Activated naive CD8-positive, alpha-beta T cell treated with anti-CD3 and anti-CD28 coated beads, Interleukin-2, amount 50 U/mL, for 24 hours (primary cell): ENCODE measurements at regions not wholly inside any gene's neighbourhood (a gene's known extent, or its start where the extent isn't known, plus 50 kb on each side); places are given as distances from the start of the nearest gene placed in this dataset.
"Not testable (repeated sequence)": the region's sequence is repeated elsewhere in the genome, so short reads cannot be mapped to it uniquely, and the experiment has no call there.

Experiments
- ATAC-seq: fragments of 150-1000 bp; cut with Tn5 transposase; one replicate; pipeline ENCODE4 v1.10.0; 2021
- DNase-seq: peaks from one replicate; pipeline ENCODE4 v3.0.0; 2021
- H3K27ac Mint-ChIP-seq: one replicate; pipeline ENCODE4 v1.8.0; 2021; ENCODE audit warnings: mild to moderate bottlenecking, mixed read lengths
- H3K27me3 Mint-ChIP-seq: one replicate; pipeline ENCODE4 v1.8.0; 2021; ENCODE audit warnings: mixed read lengths
- H3K36me3 Mint-ChIP-seq: one replicate; pipeline ENCODE4 v1.8.0; 2021; ENCODE audit warnings: low read depth, mixed read lengths
- H3K4me1 Mint-ChIP-seq: one replicate; pipeline ENCODE4 v1.8.0; 2021; ENCODE audit warnings: mixed read lengths
- H3K4me3 Mint-ChIP-seq: one replicate; pipeline ENCODE4 v1.8.0; 2021; ENCODE audit warnings: mild to moderate bottlenecking, moderate library complexity, mixed read lengths
- H3K9me3 Mint-ChIP-seq: one replicate; pipeline ENCODE4 v1.8.0; 2021; ENCODE audit warnings: mixed read lengths

DNA sequence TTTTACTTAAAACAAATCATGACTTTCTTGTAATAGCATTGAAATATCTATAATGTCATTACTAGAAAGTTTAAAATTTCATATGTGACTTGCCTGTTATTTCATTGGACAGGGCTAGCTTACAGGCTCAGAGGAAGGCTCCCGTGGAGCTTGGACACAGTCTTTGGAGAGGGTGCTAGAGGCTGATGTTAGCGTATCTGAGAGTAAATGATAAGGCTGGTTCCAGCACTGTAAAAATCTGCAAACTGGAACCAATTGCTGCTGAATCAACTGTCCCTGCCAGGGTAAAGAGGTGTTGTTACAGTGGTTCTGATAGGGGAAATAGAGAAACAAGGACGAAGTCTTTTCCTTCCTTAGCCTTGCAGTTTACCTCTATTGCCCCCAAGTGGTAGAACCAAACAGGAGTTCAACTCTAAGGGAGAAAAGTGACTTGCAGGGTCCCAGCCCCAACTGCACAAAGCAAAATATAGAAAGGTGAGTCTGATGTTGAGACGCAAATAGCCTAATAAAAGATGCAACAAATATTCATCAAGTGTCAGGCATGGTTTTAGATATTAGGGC is 901.7 kb downstream of the DIAPH3 start:
- DNase-seq (no peak), ATAC-seq (no peak)
- peaks cover 2% of the 10 kb centered on the region for H3K27me3 Mint-ChIP-seq
- H3K9me3 Mint-ChIP-seq, result no peaks in the 10 kb centered on the region
- H3K4me3 Mint-ChIP-seq, result no peak overlapping the region
- H3K27ac Mint-ChIP-seq, result no peak overlapping the region
- H3K36me3 Mint-ChIP-seq, result no peaks in the 10 kb centered on the region
- H3K4me1 Mint-ChIP-seq, result no peaks in the 10 kb centered on the region

DNA sequence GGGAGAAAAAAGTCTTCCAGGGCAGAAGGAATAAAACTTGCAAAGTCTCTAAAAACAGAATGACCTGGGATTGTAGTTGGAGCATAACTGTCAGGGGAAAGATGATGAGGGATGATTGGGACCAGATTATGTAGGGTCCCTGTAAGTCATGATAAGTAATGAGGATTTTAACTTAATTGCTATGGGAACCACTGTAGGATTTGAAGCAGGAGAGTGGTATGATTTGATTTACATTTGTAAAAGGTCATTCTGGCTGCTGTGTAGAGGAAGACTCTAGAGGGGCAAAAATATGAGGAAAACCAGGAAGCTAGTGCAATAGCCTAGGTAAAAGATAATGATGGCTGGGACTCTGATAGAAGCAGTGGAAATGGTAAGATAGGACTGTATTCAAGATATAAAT is 900.2 kb downstream of the DIAPH3 start:
- Mint-ChIP-seq H3K36me3 (no peaks in the 10 kb centered on the region), H3K4me1 (no peaks in the 10 kb centered on the region), H3K4me3 (no peak overlapping the region), H3K9me3 (no peaks in the 10 kb centered on the region), H3K27me3 (no peaks in the 10 kb centered on the region), H3K27ac (no peak overlapping the region)
- DNase-seq (no peak), ATAC-seq (no peak)

DNA sequence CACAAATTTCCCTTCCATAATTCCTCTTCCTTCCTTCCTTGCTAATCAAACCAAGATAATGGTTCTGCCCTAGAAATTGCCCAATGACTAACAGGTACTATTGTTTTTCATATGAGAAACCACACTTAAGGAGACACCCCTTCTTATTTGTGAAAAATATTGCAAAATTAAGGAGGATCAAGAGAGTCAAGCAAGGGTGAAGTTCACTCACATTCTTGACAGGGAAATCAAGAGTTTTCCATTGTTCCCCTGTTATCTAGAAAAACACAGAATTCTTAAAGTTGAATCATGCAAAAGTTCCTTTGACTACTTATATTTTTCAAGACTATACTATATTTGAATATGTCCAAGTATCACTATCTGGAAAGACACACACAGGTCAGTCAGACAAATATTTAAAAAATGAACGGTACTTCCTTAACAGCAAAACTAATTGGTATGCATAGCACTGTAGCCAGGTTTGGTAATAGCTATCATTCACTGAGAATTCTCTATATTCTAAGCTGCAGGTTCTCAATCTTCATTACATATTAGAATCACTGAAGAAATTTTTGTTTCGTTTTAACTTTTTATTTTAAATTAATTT is 897.2 kb downstream of the DIAPH3 start:
- no peak for DNase-seq
- Mint-ChIP-seq H3K27me3 (no peaks in the 10 kb centered on the region), H3K4me1 (no peaks in the 10 kb centered on the region), H3K27ac (no peak overlapping the region), H3K4me3 (no peak overlapping the region), H3K9me3 (no peaks in the 10 kb centered on the region), H3K36me3 (no peaks in the 10 kb centered on the region)
- ATAC-seq, result no peak

DNA sequence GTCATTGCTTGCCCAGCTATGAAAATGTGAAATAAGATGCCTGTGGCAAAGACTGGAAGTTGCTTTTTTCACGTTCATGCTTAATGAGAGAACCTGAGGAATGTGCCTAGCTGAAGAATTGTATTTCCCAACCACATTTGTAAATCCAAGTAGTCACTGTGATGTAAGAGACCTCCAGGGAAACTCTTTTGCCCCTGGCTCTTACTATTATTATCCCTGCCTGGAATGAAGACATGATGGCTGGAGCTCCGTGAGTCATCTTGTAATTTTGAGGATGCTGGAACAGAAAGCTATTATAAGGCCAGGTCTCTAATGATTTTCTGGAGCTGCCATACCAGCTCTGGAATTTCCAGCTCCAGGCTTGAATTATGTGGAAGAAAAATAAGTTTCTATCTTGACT is 894.3 kb downstream of the DIAPH3 start:
- Mint-ChIP-seq H3K4me3 (no peak overlapping the region), H3K4me1 (no peaks in the 10 kb centered on the region), H3K27ac (no peak overlapping the region), H3K9me3 (no peaks in the 10 kb centered on the region), H3K36me3 (no peaks in the 10 kb centered on the region), H3K27me3 (no peaks in the 10 kb centered on the region)
- no peak for ATAC-seq
- no peak for DNase-seq

DNA sequence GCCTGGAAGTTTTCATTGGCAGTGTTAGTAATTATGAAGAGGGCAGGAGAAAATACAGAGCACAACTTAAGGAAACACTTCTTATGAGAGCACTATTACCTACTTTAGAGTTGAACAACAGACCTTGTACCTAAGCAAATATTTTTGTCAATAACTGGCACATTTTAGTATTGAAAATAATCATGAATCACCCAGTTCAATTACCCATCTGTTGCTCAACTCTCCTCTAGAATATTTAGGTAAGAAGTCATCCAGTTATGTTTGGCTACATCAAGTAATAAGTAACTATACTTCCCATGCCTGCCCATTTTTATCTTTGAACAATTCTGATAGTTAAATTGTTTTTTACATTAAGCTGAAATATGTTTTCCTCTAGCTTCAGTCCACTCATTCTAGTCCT is 893.4 kb downstream of the DIAPH3 start:
- no peak overlapping the region for H3K27ac Mint-ChIP-seq
- H3K36me3 Mint-ChIP-seq, result no peaks in the 10 kb centered on the region
- no peaks in the 10 kb centered on the region for H3K9me3 Mint-ChIP-seq
- H3K4me1 Mint-ChIP-seq, result no peaks in the 10 kb centered on the region
- no peak overlapping the region for H3K4me3 Mint-ChIP-seq
- DNase-seq (no peak), ATAC-seq (no peak)
- no peaks in the 10 kb centered on the region for H3K27me3 Mint-ChIP-seq

DNA sequence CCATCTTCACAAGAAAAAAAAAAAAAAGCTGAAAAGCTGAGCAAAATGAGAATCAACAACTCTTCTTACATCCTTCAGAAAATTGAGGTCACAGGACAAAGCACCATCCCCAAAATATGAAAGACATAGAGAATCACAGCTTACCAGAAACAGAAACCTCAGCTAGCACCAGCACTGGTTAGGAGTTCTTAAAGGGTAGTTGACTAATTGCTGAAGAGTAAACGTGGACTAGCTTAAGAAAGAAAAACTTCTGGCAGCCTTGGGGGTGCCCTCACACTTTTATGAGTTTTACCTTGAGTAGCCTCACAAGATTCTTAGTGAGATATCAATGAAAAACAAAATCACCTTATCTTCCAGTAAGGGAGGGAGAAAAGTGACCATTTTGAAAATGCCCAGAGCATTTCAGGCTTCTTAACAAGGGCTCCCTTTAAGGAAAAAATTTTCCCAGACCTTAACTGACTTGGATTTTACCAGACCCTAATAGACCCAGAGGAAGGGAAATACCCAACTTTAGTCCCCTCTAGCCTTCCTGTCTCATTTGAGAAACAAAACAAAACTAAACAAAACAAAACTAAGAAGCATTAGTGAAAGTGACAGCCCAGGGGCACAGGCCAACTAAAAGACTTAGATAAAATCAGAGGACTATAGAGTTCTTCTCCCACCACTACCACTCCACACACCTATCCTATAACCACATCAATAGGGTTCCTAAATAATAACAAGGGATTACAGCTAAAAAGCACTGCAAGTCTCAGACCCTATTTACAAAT is 888.6 kb downstream of the DIAPH3 start:
- Mint-ChIP-seq H3K4me3 (no peak overlapping the region), H3K9me3 (no peaks in the 10 kb centered on the region), H3K27me3 (no peaks in the 10 kb centered on the region), H3K27ac (no peak overlapping the region), H3K4me1 (no peaks in the 10 kb centered on the region), H3K36me3 (no peaks in the 10 kb centered on the region)
- no peak for DNase-seq
- ATAC-seq, result no peak

DNA sequence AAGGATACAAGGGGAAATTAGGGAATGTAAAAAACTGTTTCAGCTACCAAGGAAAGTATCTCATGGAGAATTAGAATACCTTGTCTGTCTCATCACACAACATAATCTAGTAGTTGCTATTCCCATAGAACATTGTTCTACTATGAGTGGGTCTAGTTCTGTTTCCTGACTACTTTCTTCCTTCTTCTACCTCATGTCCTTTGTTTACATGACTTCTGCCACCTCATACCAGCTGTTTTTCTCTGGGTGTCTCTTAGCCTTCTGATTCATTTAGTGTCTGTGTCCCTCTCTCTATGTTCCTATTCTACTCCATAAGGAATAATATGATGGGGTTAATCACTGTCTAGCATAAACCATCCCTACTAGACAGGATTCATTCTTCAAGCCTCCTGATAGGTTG is 887.3 kb downstream of the DIAPH3 start:
- Mint-ChIP-seq H3K9me3 (no peaks in the 10 kb centered on the region), H3K4me3 (no peak overlapping the region), H3K36me3 (no peaks in the 10 kb centered on the region), H3K27me3 (peaks cover 2% of the 10 kb centered on the region), H3K4me1 (no peaks in the 10 kb centered on the region), H3K27ac (no peak overlapping the region)
- ATAC-seq (no peak), DNase-seq (no peak)

DNA sequence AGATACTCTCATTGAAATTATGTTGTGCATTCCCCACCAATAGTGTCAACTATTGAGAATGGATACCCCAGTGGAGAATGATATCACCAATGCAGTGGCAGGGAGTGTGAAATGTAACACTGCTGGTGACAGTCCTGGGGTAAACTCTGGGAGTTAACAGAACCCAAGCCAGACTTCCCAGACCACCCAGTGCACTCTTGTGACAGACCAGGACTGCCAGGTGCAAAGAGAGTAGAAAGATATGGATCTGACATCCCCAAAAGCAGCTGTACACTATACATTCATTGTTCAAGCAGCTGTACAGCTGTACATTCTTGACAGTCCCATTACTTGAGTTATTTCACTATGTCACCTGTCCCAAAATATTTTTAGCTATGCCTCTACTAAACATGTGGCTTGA is 886.6 kb downstream of the DIAPH3 start:
- H3K9me3 Mint-ChIP-seq, result no peaks in the 10 kb centered on the region
- no peak for DNase-seq
- no peak overlapping the region for H3K27ac Mint-ChIP-seq
- no peaks in the 10 kb centered on the region for H3K36me3 Mint-ChIP-seq
- H3K4me3 Mint-ChIP-seq, result no peak overlapping the region
- H3K27me3 Mint-ChIP-seq, result peaks cover 2% of the 10 kb centered on the region
- no peaks in the 10 kb centered on the region for H3K4me1 Mint-ChIP-seq
- ATAC-seq, result no peak

DNA sequence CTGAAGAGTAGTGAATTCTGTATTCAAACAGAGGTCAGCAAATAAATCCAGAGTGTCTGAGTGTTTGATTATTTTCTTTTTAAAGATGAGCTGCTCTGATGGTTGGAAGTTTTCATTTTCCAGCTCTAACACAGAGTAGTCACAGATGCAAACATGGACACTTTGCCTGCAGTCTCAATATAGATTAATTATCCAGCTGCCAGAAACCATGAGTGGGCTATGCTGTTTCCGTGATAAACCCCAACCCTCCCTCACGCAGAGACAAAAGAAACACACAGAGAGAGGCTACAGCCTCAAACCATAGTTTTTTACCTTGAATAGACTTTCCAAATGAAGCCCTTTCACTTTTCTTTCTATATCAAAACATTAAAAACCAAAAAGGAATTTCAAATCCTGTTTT is 884.7 kb downstream of the DIAPH3 start:
- DNase-seq (no peak), ATAC-seq (no peak)
- peaks cover 2% of the 10 kb centered on the region for H3K27me3 Mint-ChIP-seq
- no peak overlapping the region for H3K27ac Mint-ChIP-seq
- H3K4me3 Mint-ChIP-seq, result no peak overlapping the region
- H3K9me3 Mint-ChIP-seq, result no peaks in the 10 kb centered on the region
- no peaks in the 10 kb centered on the region for H3K4me1 Mint-ChIP-seq
- no peaks in the 10 kb centered on the region for H3K36me3 Mint-ChIP-seq

DNA sequence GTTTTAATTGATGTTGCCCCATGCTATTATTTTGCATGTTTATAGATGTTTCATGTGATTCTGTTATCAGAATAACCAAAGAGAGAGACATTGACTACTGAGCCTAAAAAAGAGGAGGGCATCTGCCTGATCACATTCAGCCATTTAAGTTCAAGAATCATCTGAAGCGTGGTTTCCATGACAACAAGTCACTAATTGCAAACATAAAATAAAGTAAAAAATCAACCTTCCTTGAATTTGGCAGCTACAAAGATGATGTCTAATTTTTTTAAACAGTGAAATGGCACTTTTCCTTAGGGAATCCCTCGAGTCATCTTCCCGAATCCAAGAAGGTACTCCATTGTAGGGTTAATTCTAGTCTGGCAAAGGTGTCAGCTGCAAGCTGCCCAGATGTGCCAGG is 884.2 kb downstream of the DIAPH3 start:
- no peak for DNase-seq
- H3K4me3 Mint-ChIP-seq, result no peak overlapping the region
- H3K27ac Mint-ChIP-seq, result no peak overlapping the region
- peaks cover 2% of the 10 kb centered on the region for H3K27me3 Mint-ChIP-seq
- H3K36me3 Mint-ChIP-seq, result no peaks in the 10 kb centered on the region
- no peaks in the 10 kb centered on the region for H3K9me3 Mint-ChIP-seq
- H3K4me1 Mint-ChIP-seq, result no peaks in the 10 kb centered on the region
- ATAC-seq, result no peak

DNA sequence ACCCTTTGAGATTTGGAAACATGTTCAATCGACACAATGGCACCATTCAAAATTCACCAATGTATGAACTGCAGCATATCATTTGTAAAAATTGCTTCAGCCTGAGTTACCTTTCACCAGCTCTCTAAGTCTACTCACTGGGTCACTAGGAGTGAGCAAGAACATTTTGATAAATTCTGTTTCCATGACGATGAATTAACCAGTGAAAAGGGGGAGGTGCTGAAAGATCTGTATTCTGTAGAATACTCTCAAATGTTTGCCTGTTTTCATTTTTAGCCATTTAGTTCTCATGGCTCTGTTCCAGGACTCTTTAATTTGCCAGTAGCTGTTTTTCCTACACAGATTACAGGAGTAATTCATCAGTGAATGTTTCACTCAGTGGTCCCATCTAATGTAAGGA is 883.4 kb downstream of the DIAPH3 start:
- Mint-ChIP-seq H3K9me3 (no peaks in the 10 kb centered on the region), H3K4me3 (no peak overlapping the region), H3K27me3 (peaks cover 2% of the 10 kb centered on the region), H3K4me1 (no peaks in the 10 kb centered on the region), H3K36me3 (no peaks in the 10 kb centered on the region), H3K27ac (no peak overlapping the region)
- DNase-seq, result no peak
- ATAC-seq, result no peak

DNA sequence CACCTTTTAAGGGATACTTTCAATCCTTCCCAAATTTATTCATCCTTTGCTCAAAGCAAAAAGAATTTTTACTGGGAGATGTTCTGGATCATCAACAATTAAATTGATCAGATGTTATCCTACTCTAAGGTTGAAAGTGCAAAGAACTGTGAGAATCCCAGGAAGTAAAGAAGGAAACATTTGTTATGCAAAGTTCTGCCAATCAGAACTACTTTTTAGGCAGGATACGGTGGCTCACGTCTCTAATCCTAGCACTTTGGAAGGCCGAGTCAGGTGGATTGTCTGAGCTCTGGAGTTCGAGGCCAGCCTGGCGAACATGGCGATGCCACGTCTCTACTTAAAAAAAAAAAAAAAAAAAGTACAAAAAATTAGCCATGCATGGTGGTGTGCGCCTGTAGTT is 882.3 kb downstream of the DIAPH3 start:
- no peaks in the 10 kb centered on the region for H3K4me1 Mint-ChIP-seq
- H3K4me3 Mint-ChIP-seq, result no peak overlapping the region
- H3K27ac Mint-ChIP-seq, result no peak overlapping the region
- H3K27me3 Mint-ChIP-seq, result peaks cover 2% of the 10 kb centered on the region
- no peaks in the 10 kb centered on the region for H3K9me3 Mint-ChIP-seq
- no peak for ATAC-seq
- no peak for DNase-seq
- no peaks in the 10 kb centered on the region for H3K36me3 Mint-ChIP-seq

DNA sequence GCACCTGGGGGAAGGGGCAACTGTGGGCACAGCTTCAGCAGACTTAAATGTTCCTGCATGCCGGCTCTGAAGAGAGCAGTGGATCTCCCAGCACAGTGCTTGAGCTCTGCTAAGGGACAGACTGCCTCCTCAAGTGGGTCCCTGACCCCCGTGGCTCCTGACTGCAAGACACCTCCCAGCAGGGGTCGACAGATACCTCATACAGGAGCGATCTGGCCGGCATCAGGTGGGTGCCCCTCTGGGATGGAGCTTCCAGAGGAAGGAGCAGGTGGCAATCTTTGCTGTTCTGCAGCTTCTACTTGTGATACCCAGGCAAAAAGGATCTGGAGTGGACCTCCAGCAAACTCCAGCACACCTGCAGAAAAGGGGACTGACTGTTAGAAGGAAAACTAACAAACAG is 871.5 kb downstream of the DIAPH3 start:
- not testable (repeated sequence) for H3K27ac Mint-ChIP-seq, H3K4me3 Mint-ChIP-seq, ATAC-seq, H3K36me3 Mint-ChIP-seq, H3K27me3 Mint-ChIP-seq, DNase-seq, H3K4me1 Mint-ChIP-seq, H3K9me3 Mint-ChIP-seq

DNA sequence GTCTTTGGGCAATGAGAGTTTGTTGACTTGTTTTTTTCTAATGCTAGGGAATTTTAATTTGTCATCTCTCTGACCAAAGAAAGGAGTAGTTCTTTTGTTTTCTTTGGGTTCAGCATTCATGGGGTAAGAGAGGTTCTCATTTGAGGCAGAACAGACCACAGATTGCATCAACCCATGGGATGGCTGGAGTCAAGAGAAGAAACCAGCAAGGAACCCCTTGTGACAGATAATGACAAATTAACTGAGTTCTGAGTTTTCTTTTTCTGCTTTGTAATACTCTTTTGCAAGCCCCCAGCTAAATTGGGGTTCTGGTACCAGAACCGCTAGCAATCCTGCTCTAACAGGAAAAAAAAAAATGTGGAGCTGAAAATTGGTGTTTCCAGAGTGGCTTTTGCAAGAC is 864.1 kb downstream of the DIAPH3 start:
- DNase-seq, result no peak
- H3K27me3 Mint-ChIP-seq, result peaks cover 2% of the 10 kb centered on the region

DNA sequence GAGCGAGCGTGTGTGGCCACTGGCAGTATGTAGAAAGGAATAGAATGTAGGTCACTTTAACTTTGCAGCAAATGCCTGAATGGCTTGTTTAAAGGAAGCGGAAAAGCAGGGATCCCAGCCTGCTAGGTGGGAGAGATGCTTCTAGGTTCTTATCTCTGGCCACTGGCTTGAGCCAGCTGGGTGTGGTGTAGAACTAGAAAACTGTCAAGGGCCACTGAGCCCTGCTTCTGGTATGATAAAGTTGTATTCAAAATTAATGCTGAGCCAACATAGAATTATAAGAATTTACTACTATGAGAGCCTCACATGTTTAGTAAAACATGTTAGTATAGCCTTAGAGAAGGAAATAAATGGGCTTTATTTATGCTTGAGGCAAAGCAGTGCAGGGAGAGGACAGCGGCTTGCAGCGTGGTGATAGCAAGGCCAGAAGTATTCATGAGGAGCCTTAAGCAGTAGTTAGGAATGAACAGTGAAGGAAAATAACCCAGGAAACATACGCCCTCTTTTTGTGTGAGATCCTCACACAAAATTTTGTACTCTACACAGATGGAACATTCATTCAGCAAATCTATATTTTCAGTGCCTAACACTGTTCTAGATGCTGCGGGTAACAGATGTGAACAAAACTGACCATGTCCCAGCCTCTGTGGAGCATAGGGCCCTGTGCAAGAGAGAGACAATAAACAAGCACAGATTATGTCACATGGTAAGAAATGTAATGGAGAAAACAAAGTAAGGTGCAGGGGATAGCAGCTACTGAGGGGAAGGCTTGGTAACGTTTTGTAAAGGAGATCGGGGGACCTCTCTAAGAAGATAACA is 863.2 kb downstream of the DIAPH3 start:
- H3K4me3 Mint-ChIP-seq, result no peak overlapping the region
- H3K27ac Mint-ChIP-seq, result no peak overlapping the region
- ATAC-seq (no peak), DNase-seq (no peak)
- H3K9me3 Mint-ChIP-seq, result no peaks in the 10 kb centered on the region
- peaks cover 2% of the 10 kb centered on the region for H3K27me3 Mint-ChIP-seq
- no peaks in the 10 kb centered on the region for H3K36me3 Mint-ChIP-seq
- H3K4me1 Mint-ChIP-seq, result no peaks in the 10 kb centered on the region

More for the DNA sequence above, 864.1 kb downstream of the DIAPH3 start:
- Mint-ChIP-seq H3K4me3 (no peak overlapping the region), H3K9me3 (no peaks in the 10 kb centered on the region), H3K36me3 (no peaks in the 10 kb centered on the region), H3K4me1 (no peaks in the 10 kb centered on the region), H3K27ac (no peak overlapping the region)
- no peak for ATAC-seq
